ENCODE measurements at regions not wholly inside any gene's neighbourhood (a gene's known extent, or its start where the extent isn't known, plus 50 kb on each side); places are given as distances from the start of the nearest gene placed in this dataset.

DNA sequence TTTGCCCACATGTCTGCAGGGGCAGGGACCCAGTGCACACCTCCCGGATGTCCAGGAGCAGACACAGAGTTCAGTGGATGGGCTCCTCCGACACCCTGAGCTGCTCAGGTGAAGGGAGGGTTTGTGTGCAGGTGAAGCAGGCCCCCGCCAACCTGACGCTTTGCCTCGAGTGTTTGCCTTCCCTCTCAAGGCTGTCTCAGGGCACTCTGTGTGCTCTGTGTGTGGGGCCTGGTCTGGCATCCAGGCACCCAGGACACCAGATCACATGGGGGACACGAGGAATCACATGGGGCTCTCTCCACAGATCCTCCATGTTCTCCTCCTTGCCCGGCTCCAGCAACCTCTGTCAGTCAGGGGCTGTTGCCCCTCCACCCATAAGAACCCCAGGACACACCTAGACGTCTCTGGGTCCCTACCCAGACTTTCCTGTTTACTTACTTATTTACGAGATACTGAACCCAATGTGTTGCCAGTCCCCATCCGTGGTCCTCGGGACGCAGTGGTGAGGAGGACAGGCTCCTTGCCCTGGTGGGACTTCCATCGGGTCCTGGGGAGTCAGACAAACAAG is 99.5 kb downstream of the HTR5A start:
- no peak overlapping the region for H3K4me3 ChIP-seq (ENCODE audit: low read depth in 1 of 3, low read length in 3 of 3)
- H3K4me1 ChIP-seq (ENCODE audit: control insufficient read depth in 4 of 4, insufficient read depth in 4 of 4, low read length in 3 of 4) = no peaks in the 10 kb centered on the region
- TF ChIP-seq, protein P1, sequence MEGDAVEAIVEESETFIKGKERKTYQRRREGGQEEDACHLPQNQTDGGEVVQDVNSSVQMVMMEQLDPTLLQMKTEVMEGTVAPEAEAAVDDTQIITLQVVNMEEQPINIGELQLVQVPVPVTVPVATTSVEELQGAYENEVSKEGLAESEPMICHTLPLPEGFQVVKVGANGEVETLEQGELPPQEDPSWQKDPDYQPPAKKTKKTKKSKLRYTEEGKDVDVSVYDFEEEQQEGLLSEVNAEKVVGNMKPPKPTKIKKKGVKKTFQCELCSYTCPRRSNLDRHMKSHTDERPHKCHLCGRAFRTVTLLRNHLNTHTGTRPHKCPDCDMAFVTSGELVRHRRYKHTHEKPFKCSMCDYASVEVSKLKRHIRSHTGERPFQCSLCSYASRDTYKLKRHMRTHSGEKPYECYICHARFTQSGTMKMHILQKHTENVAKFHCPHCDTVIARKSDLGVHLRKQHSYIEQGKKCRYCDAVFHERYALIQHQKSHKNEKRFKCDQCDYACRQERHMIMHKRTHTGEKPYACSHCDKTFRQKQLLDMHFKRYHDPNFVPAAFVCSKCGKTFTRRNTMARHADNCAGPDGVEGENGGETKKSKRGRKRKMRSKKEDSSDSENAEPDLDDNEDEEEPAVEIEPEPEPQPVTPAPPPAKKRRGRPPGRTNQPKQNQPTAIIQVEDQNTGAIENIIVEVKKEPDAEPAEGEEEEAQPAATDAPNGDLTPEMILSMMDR (IDR thresholded peaks at IDR 0.05; ENCODE audit: low read depth, low read length, missing input control) = no peak
- TF ChIP-seq, protein P2, sequence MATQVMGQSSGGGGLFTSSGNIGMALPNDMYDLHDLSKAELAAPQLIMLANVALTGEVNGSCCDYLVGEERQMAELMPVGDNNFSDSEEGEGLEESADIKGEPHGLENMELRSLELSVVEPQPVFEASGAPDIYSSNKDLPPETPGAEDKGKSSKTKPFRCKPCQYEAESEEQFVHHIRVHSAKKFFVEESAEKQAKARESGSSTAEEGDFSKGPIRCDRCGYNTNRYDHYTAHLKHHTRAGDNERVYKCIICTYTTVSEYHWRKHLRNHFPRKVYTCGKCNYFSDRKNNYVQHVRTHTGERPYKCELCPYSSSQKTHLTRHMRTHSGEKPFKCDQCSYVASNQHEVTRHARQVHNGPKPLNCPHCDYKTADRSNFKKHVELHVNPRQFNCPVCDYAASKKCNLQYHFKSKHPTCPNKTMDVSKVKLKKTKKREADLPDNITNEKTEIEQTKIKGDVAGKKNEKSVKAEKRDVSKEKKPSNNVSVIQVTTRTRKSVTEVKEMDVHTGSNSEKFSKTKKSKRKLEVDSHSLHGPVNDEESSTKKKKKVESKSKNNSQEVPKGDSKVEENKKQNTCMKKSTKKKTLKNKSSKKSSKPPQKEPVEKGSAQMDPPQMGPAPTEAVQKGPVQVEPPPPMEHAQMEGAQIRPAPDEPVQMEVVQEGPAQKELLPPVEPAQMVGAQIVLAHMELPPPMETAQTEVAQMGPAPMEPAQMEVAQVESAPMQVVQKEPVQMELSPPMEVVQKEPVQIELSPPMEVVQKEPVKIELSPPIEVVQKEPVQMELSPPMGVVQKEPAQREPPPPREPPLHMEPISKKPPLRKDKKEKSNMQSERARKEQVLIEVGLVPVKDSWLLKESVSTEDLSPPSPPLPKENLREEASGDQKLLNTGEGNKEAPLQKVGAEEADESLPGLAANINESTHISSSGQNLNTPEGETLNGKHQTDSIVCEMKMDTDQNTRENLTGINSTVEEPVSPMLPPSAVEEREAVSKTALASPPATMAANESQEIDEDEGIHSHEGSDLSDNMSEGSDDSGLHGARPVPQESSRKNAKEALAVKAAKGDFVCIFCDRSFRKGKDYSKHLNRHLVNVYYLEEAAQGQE (IDR thresholded peaks at IDR 0.05) = no peak
- no peak for TF ChIP-seq FOXA2 (IDR thresholded peaks at IDR 0.05)
- TF ChIP-seq HNF4A (conservative IDR thresholded peaks at IDR 0.05) = no peak
- TF ChIP-seq RXRA (IDR thresholded peaks at IDR 0.05) = no peak
- TF ChIP-seq, protein P3, sequence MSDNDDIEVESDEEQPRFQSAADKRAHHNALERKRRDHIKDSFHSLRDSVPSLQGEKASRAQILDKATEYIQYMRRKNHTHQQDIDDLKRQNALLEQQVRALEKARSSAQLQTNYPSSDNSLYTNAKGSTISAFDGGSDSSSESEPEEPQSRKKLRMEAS (IDR thresholded peaks at IDR 0.05) = no peak
- TF ChIP-seq EGR1 (IDR thresholded peaks at IDR 0.05; ENCODE audit: low read depth in 2 of 2) = no peak
- TF ChIP-seq JUND (IDR thresholded peaks at IDR 0.05) = no peak
- TF ChIP-seq SP1 (IDR thresholded peaks at IDR 0.05) = no peak
- TF ChIP-seq RAD21 (IDR thresholded peaks at IDR 0.05) = no peak
- TF ChIP-seq HNF4G (IDR thresholded peaks at IDR 0.05) = no peak
- no peak for TF ChIP-seq FOXA1 (IDR thresholded peaks at IDR 0.05)
- no peak overlapping the region for H3K9ac ChIP-seq (ENCODE audit: low read depth in 1 of 2, low read length in 2 of 2)
- no peak overlapping the region for H3K27ac ChIP-seq (ENCODE audit: low read depth in 1 of 2, low read length in 2 of 2)
- 71% methylated on average over 13 of the region's 13 CpGs for WGBS
- DNase-seq (ENCODE audit: low spot score) = peak; percentile 17
- peaks cover 0 to 4% (median 0%) of the 10 kb centered on the region in 4 donors for H3K27me3 ChIP-seq (ENCODE audit: control insufficient read depth in 4 of 4, insufficient read depth in 4 of 4, low read length in 3 of 4)
- no peaks in the 10 kb centered on the region for H3K9me3 ChIP-seq (ENCODE audit: control insufficient read depth in 4 of 4, low read length in 3 of 4)
- H3K36me3 ChIP-seq (ENCODE audit: control insufficient read depth in 4 of 4, insufficient read depth in 3 of 4, low read depth in 1 of 4, low read length in 3 of 4) = no peaks in the 10 kb centered on the region

DNA sequence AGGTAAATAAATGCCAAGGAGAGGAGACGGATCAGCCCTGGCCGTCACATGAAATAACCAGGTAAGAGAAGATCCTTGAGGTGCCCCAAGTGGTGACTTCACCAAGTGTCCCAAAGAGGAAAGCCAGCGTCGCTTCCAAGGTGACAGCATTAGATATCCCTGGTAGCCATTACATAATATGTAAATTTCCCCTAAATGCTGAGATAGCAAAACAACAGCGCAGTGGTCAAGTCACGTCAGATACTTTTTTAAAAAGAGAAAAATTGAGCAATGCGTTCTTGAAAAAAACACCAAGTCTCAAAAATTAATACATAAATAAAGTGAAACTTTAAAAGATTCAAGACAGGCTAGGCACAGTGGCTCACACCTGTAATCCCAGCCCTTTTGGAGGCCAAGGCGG is 100.2 kb downstream of the HTR5A start:
- Histone ChIP-seq H3K9ac (ENCODE audit: low read depth in 1 of 2, low read length in 2 of 2) (no peak overlapping the region), H3K4me3 (ENCODE audit: low read depth in 1 of 3, low read length in 3 of 3) (no peak overlapping the region), H3K9me3 (ENCODE audit: control insufficient read depth in 4 of 4, low read length in 3 of 4) (no peaks in the 10 kb centered on the region), H3K4me1 (ENCODE audit: control insufficient read depth in 4 of 4, insufficient read depth in 4 of 4, low read length in 3 of 4) (no peaks in the 10 kb centered on the region), H3K36me3 (ENCODE audit: control insufficient read depth in 4 of 4, insufficient read depth in 3 of 4, low read depth in 1 of 4, low read length in 3 of 4) (no peaks in the 10 kb centered on the region), H3K27me3 (ENCODE audit: control insufficient read depth in 4 of 4, insufficient read depth in 4 of 4, low read length in 3 of 4) (peaks cover 0 to 4% (median 0%) of the 10 kb centered on the region in 4 donors), H3K27ac (ENCODE audit: low read depth in 1 of 2, low read length in 2 of 2) (no peak overlapping the region)
- TF ChIP-seq GABPA (IDR thresholded peaks at IDR 0.05 in 1 of 2, conservative IDR thresholded peaks at IDR 0.05 in 1 of 2) (no peak), TAF1 (conservative IDR thresholded peaks at IDR 0.05) (no peak), NR2F2 (IDR thresholded peaks at IDR 0.05) (no peak), FOXA1 (IDR thresholded peaks at IDR 0.05) (no peak), HNF4G (IDR thresholded peaks at IDR 0.05) (no peak)
- TF ChIP-seq, protein P3 (IDR thresholded peaks at IDR 0.05) = no peak
- TF ChIP-seq, protein P4, sequence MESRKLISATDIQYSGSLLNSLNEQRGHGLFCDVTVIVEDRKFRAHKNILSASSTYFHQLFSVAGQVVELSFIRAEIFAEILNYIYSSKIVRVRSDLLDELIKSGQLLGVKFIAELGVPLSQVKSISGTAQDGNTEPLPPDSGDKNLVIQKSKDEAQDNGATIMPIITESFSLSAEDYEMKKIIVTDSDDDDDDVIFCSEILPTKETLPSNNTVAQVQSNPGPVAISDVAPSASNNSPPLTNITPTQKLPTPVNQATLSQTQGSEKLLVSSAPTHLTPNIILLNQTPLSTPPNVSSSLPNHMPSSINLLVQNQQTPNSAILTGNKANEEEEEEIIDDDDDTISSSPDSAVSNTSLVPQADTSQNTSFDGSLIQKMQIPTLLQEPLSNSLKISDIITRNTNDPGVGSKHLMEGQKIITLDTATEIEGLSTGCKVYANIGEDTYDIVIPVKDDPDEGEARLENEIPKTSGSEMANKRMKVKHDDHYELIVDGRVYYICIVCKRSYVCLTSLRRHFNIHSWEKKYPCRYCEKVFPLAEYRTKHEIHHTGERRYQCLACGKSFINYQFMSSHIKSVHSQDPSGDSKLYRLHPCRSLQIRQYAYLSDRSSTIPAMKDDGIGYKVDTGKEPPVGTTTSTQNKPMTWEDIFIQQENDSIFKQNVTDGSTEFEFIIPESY (IDR thresholded peaks at IDR 0.05) = no peak
- DNase-seq (ENCODE audit: low spot score) = peak; percentile 6
- WGBS = 80% methylated on average over 8 of the region's 8 CpGs
